NCI-H524 (cell line): ENCODE measurements at regions not wholly inside any gene's neighbourhood (a gene's known extent, or its start where the extent isn't known, plus 50 kb on each side); places are given as distances from the start of the nearest gene placed in this dataset.

Experiments
- DNase-seq, 2 experiments: peaks; one replicate each; lab custom pipeline; 2025; lab: John Stamatoyannopoulos, UW

DNA sequence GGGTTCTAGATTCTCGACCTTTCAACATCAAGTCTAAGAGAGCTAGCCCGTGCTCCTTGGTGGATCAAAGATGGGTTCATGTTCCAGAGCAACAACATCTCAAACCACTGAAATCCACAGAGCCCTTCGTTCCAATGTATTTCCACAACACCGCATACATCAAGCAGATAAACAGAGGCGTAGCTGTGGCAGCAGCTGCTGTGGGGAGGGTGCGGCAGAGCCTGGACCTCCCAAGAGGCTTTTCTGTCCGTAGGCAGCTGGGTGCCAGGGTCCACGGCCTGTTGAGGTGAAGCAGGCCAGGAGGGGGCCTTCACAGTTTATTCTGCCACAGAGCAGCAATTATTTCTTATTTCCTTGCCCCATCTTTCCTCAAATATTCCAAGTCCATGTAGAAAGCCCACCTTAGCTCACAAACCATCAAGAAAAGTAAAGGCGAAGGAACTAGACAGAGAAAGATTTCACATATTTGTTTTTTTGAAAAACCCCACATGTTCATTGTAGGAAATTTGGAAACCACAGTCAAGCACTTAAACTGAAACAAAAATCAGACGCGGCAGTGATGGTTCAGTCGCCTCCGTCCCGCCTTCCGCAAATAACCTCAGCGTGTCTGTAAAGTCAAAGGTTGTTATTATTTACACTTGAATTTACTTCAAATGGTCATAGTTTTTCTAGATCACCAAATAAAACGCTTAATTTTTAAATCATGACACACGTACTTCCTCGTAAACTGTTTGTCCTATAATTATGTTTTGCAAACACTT, 144.6 kb upstream of the FOXF1 start:
- DNase-seq: no peak

GRCh38 chr16:86366481-86366880, 143.8 kb upstream of the FOXF1 start:
- DNase-seq: no peak

- DNase-seq: no peak
These were observed 142.8 kb upstream of the FOXF1 start for GRCh38 chr16:86367291-86368072.

GRCh38 chr16:86368261-86368660, 142.1 kb upstream of the FOXF1 start:
- no peak for DNase-seq

DNA sequence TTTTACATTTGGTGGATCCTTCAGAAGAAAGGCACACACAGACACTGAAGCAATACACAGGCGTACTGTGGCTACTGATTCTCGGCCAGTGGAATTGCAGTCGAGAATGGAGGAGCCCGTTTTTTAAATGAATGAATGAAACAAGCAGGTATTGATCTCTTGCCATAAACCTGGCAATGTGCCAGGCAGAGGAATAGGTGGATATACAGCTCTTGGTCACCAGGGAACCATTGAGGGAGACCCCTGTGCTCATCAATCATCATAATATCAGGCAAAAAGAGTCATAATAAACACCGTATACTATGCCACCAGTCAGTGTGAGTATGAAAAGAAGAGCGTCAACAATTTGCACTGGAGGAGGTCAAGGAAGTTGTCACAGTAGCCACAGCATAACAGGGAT, 140.3 kb upstream of the FOXF1 start:
- DNase-seq: no peak

GRCh38 chr16:86371083-86371803, 139.1 kb upstream of the FOXF1 start:
- no peak for DNase-seq

DNA sequence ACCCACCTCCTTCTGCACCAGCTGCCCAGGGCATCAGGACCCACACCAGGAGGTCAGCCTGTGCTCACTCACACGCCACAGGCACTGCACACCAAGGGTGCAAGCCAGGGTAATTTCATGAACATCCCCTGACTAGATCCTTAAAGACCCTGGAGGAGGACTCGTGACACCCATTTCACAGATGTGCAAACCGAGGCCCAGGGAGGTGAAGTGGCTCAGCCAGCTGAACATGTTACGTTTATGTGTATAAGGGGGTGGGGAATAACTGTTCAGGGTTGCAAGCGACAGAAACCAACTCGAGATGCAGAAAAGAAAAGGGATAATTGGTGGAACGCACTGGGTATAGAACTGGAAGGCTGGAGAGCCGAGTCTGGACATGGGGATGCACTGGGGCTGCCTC, 138.1 kb upstream of the FOXF1 start:
- no peak for DNase-seq

DNA sequence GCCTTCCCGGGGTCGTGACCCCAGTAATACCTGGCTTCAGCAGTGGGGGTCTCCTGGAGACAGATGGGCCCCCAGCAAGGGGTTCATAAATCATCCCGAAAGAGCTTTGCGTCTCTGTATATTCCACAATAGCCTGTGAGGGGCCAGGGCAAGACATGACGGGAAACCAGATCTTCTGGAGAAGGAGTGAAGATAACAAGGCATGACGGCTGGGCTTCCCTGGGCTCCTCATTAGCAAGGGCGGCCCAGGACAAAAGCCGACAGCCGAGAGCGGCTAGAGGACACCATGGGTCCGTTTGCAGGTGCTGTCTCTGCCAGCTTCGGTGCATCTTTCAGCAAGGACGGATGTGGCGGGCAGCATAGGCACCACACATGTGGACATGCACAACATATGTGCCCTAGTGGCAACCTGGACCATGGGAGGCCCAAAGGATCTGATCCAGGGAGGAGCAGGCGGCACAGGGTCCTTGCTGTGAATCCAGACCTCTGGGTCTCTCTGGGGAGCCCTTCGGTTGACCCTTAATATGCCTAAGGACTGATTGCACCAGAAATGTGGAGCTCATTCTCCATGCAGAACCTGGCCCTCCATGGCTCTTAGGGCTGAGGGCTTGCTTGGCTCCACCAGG, 136.9 kb upstream of the FOXF1 start:
- no peak for DNase-seq

- DNase-seq: no peak
These were observed 135.7 kb upstream of the FOXF1 start for GRCh38 chr16:86374603-86375130.

DNA sequence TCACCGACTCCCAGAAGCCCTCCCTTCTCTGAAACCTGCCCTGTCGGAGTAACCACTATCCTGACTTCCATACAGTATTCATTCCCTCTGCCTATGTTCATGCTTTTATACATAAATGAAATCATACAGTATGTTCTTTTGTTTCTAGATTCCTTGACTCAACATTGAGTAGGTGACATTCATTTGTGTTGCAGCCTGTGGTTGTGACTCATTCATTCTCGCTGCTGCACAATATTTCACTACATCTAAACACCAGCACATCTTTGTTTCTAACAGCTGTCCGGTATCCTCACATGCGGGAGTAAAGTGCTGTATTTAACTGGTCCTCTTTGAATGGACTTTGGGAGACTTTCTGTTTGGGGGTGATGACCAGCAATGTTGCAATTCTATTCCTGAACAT, 135.0 kb upstream of the FOXF1 start:
- DNase-seq: no peak

DNA sequence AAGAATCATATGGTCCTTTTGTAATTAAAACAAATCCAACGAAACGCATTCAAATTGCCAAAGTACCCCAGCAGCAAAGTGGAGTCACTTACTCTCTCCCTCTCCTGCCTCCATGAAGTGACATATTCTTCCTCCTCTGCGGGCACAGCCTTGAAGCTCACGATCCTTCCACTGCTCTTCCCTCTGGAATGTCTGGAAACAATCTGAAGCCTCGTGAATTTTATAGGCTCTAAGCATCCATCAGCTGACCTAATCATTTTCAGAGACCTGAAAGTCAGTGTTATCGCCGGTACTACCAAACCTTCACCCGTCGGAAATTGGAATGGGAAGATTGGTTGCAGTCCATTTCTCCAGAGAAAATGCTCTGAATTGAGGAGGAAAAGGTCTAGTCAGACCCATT, 134.5 kb upstream of the FOXF1 start:
- DNase-seq: no peak

DNA sequence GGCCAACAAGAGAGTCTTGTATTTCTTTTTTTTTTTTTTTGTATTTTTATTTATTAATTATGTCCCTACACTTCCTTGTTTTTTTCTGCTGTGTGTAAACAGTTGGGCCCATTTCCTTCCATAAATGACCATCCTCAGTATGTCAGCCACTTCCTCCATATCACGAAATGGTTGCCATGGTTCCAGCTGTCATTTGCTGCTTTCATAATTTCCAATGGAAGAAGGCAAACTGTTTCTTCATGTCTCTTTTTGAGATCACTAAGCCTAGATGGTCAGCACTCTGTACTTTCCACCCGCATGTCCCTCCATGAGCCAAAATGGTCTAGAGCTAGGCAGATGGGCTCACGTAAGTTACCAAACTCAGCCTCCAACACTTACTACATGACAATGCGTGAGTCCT, 133.5 kb upstream of the FOXF1 start:
- DNase-seq: no peak

DNA sequence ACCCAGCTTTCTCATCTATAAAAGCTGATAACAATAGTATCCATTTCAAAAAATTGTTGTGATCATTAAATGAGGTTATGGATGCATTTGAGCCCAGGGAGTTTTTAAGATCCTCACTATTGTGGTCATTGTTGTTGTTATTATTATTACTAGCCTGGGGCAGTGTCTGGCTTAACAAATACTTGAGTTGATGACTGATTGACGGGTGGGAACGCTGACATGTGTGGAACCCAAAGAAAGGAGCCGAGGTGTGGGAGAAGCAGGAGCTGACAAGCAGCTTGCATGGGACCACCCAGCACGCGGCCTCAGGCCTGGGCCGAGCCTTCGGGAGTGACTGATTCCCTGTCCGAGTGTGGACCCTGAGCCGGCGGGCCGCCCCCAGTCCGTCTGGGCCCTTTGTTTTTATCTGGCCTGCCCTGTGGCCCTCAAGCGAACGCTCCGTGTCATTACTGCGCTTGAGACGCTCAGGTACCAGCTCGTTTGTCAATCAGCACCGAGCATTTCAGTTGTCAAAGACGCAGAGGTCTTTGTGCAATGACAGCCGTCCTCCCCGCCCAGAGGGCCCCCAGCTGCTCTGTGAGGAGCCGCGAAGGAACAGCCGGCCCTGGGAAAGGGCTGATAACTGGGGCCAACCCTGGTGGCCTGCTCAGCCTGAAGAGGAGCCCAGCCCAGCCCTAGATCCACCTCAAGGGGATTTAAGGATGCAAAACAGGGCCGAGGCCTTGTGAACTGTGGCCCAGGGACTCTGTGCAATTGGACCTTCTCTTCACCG, 132.9 kb upstream of the FOXF1 start:
- DNase-seq: no peak

GRCh38 chr16:86378128-86378527, 132.2 kb upstream of the FOXF1 start:
- DNase-seq: no peak

DNA sequence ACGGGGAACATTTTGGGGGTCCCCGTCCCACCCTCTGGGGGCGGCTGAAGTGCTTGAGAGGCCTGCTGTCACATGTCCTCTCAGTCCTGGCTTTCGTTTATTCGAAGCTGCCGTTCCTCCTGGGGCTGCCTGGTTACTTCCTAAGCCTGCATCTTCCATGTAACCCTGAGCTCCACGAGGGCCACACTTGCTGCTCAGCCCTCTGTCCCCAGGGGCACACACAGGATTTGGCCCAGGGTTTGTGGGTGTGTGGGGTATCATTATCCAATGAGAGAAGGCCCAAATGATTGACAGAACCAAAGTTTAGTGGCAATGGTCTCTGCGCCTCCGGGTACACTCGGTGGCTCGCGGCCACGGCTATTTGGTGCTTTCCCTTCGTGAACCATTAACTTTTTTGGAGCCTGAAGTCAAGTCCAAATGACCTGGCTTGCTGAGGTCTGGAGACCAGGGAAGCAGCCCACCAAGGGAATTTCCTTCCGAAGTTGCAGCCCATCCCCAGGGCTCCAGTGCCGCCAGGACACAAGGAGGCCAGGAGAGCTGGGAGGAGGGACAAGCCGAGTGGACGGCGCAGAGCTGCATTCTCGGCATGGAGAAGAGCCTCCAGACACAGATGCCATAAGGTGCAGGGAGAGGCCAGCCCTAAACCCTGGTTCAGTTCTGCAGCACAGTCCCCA, 131.4 kb upstream of the FOXF1 start:
- no peak for DNase-seq

- DNase-seq: no peak
These were observed 130.9 kb upstream of the FOXF1 start for GRCh38 chr16:86379505-86379846.

DNA sequence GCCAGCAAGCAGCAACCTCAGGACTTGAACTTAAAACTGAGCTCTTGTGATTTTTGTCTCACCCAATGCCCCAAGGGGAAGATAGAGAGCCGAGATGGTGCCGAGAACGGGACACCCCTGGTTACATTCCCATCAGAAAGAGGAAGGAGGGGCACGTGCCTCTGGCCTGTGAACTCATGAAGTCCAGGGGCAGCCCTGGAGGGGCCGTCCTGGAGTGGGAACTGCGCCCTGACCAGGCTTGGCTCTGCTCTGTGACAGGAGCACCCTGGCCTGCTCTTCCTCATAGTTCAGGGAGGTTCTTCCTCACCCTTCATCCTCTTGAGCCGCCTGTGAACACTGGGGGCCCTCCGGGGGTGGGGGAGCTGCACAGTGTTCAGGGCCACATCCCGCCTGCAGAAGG, 130.3 kb upstream of the FOXF1 start:
- no peak for DNase-seq

- DNase-seq: no peak
These were observed 128.8 kb upstream of the FOXF1 start for GRCh38 chr16:86381491-86381890.

GRCh38 chr16:86382067-86382773, 128.1 kb upstream of the FOXF1 start:
- DNase-seq: no peak

DNA sequence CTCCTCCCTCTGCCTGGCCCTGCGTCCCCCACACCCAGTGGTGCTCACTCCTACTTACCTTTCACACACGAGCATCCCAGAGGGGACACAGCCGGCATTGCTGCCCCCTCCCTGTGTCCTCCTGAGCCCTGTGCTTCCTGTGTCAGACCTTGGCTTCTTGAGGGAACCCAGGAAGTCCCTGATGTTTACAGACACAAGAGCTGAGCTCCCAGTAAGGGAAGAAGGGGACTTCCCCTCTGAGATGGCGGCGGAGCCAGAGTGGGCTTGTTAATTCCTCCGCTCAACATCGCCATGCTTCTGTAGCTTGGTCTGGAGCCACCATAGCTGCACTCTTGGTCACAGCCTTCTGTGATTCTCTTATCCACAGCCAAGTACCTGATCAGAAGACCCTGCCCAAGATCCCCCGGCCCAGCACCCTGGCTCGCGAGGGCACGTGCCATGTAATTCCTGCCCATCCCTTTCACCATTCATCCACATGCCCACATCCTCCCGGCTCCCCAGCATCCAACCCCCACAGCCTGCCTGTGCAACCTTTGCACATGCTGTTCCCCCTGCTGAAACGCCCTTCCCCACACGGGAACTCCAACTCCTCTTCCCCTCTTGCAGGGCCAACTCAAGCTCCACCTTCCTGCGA, 127.4 kb upstream of the FOXF1 start:
- DNase-seq: no peak
